GM18870 (cell line): ENCODE measurements at regions not wholly inside any gene's neighbourhood (a gene's known extent, or its start where the extent isn't known, plus 50 kb on each side); places are given as distances from the start of the nearest gene placed in this dataset.
A peak's percentile ranks its signal among the peaks of the same experiment; 100 is the strongest.

Source experiments
- ATAC-seq: cut with Tn5 transposase; IDR thresholded peaks from one replicate; pipeline ENCODE4 v1.9.1; 2021; ENCODE audit warnings: moderate library complexity; ENCODE audit not compliant: unreplicated experiment

- ATAC-seq: no peak
Observed at GRCh38 chr14:26925876-26926584, 328.2 kb upstream of the NOVA1 start.

GRCh38 chr14:26926585-26926984, 328.8 kb upstream of the NOVA1 start:
- no peak for ATAC-seq

- no peak for ATAC-seq
Observed at GRCh38 chr14:26928019-26928418, 330.2 kb upstream of the NOVA1 start.

GRCh38 chr14:26929361-26929760, 331.5 kb upstream of the NOVA1 start:
- ATAC-seq: no peak

GRCh38 chr14:26930576-26930975, 332.7 kb upstream of the NOVA1 start:
- no peak for ATAC-seq

- ATAC-seq: no peak
Observed at GRCh38 chr14:26932606-26933005, 334.8 kb upstream of the NOVA1 start.

- ATAC-seq: no peak
Observed at GRCh38 chr14:26933431-26933830, 335.6 kb upstream of the NOVA1 start.

- ATAC-seq: no peak
Observed at GRCh38 chr14:26934151-26934550, 336.3 kb upstream of the NOVA1 start.

GRCh38 chr14:26935733-26936132, 337.9 kb upstream of the NOVA1 start:
- no peak for ATAC-seq

GRCh38 chr14:26938054-26938453, 340.2 kb upstream of the NOVA1 start:
- no peak for ATAC-seq

GRCh38 chr14:26939755-26940154, 341.9 kb upstream of the NOVA1 start:
- no peak for ATAC-seq

- no peak for ATAC-seq
Observed at GRCh38 chr14:26941521-26941920, 343.7 kb upstream of the NOVA1 start.

GRCh38 chr14:26947265-26947664, 349.4 kb upstream of the NOVA1 start:
- ATAC-seq: no peak

- ATAC-seq: no peak
Observed at GRCh38 chr14:26959437-26959836, 361.6 kb upstream of the NOVA1 start.

GRCh38 chr14:26959972-26960660, 362.3 kb upstream of the NOVA1 start:
- no peak for ATAC-seq

- no peak for ATAC-seq
Observed at GRCh38 chr14:26963711-26964110, 365.9 kb upstream of the NOVA1 start.

- ATAC-seq: no peak
Observed at GRCh38 chr14:26965490-26965889, 367.7 kb upstream of the NOVA1 start.

GRCh38 chr14:26966908-26967307, 369.1 kb upstream of the NOVA1 start:
- ATAC-seq: no peak

GRCh38 chr14:26974965-26975364, 377.1 kb upstream of the NOVA1 start:
- ATAC-seq: no peak

- ATAC-seq: no peak
Observed at GRCh38 chr14:26982071-26982470, 384.2 kb upstream of the NOVA1 start.

- ATAC-seq: peak; percentile 60
Observed at GRCh38 chr14:26984311-26985177, 386.7 kb upstream of the NOVA1 start.
